Liver (tissue), 8 donors: ENCODE measurements at regions not wholly inside any gene's neighbourhood (a gene's known extent, or its start where the extent isn't known, plus 50 kb on each side); places are given as distances from the start of the nearest gene placed in this dataset.

ENCODE experiments used
- DNase-seq: peaks from one replicate; pipeline ENCODE4 v3.0.0-alpha.2; 2017; ENCODE audit warnings: low spot score
- H3K27ac ChIP-seq, 2 donors: one replicate each; pipeline ENCODE4 v1.7.0; 2013; ENCODE audit warnings: inconsistent platforms in 2 of 2, low read length in 2 of 2, control low read depth in 1 of 2, low read depth in 1 of 2, mild to moderate bottlenecking in 1 of 2
- H3K27me3 ChIP-seq, 4 donors: one replicate each; pipeline versions ENCODE4 v1.6.1 to v1.7.0; 2013; ENCODE audit warnings: low read length in 3 of 4, inconsistent platforms in 1 of 4, mild to moderate bottlenecking in 1 of 4, moderate library complexity in 1 of 4; ENCODE audit not compliant: control insufficient read depth in 4 of 4, insufficient read depth in 4 of 4
- H3K36me3 ChIP-seq, 4 donors: one replicate each; pipeline versions ENCODE4 v1.6.1 to v1.7.0; 2013; ENCODE audit warnings: low read length in 3 of 4, mild to moderate bottlenecking in 3 of 4, low read depth in 1 of 4, moderate library complexity in 1 of 4; ENCODE audit not compliant: control insufficient read depth in 4 of 4, insufficient read depth in 3 of 4
- H3K4me1 ChIP-seq, 4 donors: one replicate each; pipeline versions ENCODE4 v1.6.1 to v1.7.0; 2013; ENCODE audit warnings: low read length in 3 of 4, mild to moderate bottlenecking in 3 of 4, moderate library complexity in 1 of 4; ENCODE audit not compliant: control insufficient read depth in 4 of 4, insufficient read depth in 4 of 4
- H3K4me3 ChIP-seq, 3 donors: one replicate each; pipeline versions ENCODE4 v1.6.1 to v1.7.0; 2013; ENCODE audit warnings: low read length in 3 of 3, control low read depth in 1 of 3, low read depth in 1 of 3, mild to moderate bottlenecking in 1 of 3
- H3K9ac ChIP-seq, 2 donors: one replicate each; pipeline ENCODE4 v1.7.0; 2013; ENCODE audit warnings: low read length in 2 of 2, mild to moderate bottlenecking in 2 of 2, moderate library complexity in 2 of 2, control low read depth in 1 of 2, low read depth in 1 of 2
- H3K9me3 ChIP-seq, 4 donors: one replicate each; pipeline versions ENCODE4 v1.6.1 to v1.7.0; 2013; ENCODE audit warnings: low read length in 3 of 4; ENCODE audit not compliant: control insufficient read depth in 4 of 4
- EGR1 ChIP-seq, 2 donors: IDR thresholded peaks; 2 replicates each; pipeline ENCODE4 v1.6.1; 2016 to 2018; ENCODE audit warnings: antibody characterized with exemption in 2 of 2, low read depth in 2 of 2
- FOXA1 ChIP-seq: IDR thresholded peaks from 2 replicates; pipeline ENCODE4 v1.6.1; 2016; ENCODE audit warnings: antibody characterized with exemption
- GABPA ChIP-seq, 2 donors: IDR thresholded peaks in 1 of 2; conservative IDR thresholded peaks in 1 of 2; 2 replicates each; pipeline ENCODE4 v1.6.1; 2016; ENCODE audit warnings: antibody characterized with exemption in 2 of 2, mild to moderate bottlenecking in 1 of 2, moderate library complexity in 1 of 2
- HNF4A ChIP-seq, 2 donors: conservative IDR thresholded peaks; 2 replicates each; pipeline ENCODE4 v1.6.1; 2016; ENCODE audit warnings: antibody characterized with exemption in 2 of 2, mild to moderate bottlenecking in 2 of 2
- HNF4G ChIP-seq: IDR thresholded peaks from 2 replicates; pipeline ENCODE4 v1.6.1; 2016; ENCODE audit warnings: antibody characterized with exemption
- MAX ChIP-seq: IDR thresholded peaks from 2 replicates; pipeline ENCODE4 v1.6.1; 2016; ENCODE audit warnings: antibody characterized with exemption
- NR2F2 ChIP-seq: IDR thresholded peaks from 2 replicates; pipeline ENCODE4 v1.6.1; 2016; ENCODE audit warnings: antibody characterized with exemption
- RXRA ChIP-seq, 2 donors: IDR thresholded peaks; 2 replicates each; pipeline ENCODE4 v1.6.1; 2017 to 2018; ENCODE audit warnings: antibody characterized with exemption in 2 of 2, mild to moderate bottlenecking in 1 of 2
- SP1 ChIP-seq: IDR thresholded peaks from 2 replicates; pipeline ENCODE4 v1.6.1; 2018; ENCODE audit warnings: antibody characterized with exemption, mild to moderate bottlenecking
- TAF1 ChIP-seq: conservative IDR thresholded peaks from 2 replicates; pipeline ENCODE4 v1.6.1; 2016; ENCODE audit warnings: antibody characterized with exemption, mild to moderate bottlenecking
- WGBS: extraction: QIAGEN DNeasy Blood & Tissue Kit; methylation state at CpG from one replicate; pipeline ENCODE4 v1.1.7; 2013; 5-methylcytosine and 5-hydroxymethylcytosine counted together
- TF ChIP-seq, protein P1 (sequence below): IDR thresholded peaks from 2 replicates; pipeline ENCODE4 v1.6.1; 2016; ENCODE audit warnings: antibody characterized with exemption, mild to moderate bottlenecking
- TF ChIP-seq, protein P2 (sequence below): fragments of 150-350 bp; IDR thresholded peaks from 2 replicates; pipeline ENCODE4 v1.5.1; 2017; ENCODE audit warnings: improper control_type of control experiment, low read depth, low read length; ENCODE audit not compliant: missing input control
- donor health status: healthy.
- donor health status: healthy.
- donor health status: healthy.
- donor health status: healthy.
- donor health status: healthy.

DNA sequence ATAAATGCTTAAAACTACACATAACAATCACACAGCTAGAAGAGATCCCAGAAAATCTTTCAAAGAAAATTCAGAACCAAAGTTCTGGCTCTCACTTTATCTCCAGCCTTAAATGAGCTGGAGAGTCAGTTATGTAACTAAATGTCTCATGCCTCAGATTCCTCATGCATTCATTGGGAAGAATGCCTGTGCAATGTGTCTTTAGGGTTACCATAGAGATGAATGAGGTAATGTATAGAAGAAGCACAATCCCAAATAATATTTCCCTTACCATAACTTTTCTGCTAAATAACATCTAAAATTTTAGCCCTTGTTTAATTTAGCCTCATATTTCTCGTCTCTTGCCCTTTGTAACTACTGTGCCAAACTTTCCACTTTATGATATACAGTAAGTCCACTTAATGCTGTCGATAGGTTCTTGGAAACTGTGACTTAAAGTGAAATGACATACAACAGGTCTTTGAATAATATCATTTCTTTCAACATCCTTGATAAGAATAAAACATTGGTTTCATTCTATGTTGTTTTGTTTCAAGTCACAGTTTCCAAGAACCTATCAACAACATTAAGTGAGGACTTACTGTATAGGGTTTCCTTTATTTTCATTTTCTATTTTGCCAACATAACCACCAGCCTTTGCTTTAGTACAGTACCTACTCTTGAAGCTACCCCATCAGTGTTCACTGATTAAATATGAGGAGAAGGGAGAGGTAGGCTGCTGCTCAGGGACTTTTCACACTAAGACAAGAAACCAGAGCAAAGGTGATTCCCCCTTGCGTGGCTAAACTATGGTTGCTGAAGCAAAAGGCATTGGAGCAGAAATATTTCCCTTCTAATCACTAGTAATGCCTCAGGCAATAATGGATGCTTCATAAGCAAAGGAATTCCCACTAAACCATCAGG is 295.7 kb upstream of the PTGER4 start (continued):
- TF ChIP-seq, protein P1, sequence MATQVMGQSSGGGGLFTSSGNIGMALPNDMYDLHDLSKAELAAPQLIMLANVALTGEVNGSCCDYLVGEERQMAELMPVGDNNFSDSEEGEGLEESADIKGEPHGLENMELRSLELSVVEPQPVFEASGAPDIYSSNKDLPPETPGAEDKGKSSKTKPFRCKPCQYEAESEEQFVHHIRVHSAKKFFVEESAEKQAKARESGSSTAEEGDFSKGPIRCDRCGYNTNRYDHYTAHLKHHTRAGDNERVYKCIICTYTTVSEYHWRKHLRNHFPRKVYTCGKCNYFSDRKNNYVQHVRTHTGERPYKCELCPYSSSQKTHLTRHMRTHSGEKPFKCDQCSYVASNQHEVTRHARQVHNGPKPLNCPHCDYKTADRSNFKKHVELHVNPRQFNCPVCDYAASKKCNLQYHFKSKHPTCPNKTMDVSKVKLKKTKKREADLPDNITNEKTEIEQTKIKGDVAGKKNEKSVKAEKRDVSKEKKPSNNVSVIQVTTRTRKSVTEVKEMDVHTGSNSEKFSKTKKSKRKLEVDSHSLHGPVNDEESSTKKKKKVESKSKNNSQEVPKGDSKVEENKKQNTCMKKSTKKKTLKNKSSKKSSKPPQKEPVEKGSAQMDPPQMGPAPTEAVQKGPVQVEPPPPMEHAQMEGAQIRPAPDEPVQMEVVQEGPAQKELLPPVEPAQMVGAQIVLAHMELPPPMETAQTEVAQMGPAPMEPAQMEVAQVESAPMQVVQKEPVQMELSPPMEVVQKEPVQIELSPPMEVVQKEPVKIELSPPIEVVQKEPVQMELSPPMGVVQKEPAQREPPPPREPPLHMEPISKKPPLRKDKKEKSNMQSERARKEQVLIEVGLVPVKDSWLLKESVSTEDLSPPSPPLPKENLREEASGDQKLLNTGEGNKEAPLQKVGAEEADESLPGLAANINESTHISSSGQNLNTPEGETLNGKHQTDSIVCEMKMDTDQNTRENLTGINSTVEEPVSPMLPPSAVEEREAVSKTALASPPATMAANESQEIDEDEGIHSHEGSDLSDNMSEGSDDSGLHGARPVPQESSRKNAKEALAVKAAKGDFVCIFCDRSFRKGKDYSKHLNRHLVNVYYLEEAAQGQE = no peak
- TF ChIP-seq GABPA (IDR thresholded peaks at IDR 0.05 in 1 of 2, conservative IDR thresholded peaks at IDR 0.05 in 1 of 2) = no peak

DNA sequence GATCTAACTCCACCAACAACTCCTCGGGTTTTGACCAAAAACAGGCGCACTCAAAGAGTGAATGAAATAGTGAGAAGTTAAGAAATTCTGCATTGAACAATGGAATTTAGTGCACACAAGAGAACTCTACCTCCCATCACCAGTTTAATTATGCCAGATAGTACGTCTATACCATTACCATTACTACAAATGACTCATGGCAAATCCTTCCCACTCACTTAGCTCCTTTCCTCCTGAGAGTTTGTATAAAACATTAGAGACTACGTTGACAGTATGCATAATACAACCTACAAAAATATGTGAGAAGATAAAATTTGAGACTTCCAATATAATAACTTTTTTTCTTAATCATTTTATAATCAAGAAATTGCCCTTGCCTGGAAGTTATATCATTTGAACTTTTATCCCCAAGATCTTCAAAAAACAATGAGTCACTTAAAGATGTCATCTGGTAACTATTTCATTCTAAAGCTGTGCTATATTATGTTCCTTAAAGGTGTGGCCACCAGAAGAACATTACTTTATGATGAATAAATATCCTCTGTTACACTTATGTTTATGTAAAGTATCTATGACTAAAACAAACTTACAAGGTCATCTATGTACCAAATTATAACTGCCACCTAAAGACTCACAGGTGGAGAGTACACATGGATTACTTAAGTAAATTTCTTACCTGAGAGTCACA is 297.9 kb upstream of the PTGER4 start:
- no peaks in the 10 kb centered on the region for H3K27me3 ChIP-seq
- no peaks in the 10 kb centered on the region for H3K4me1 ChIP-seq
- TF ChIP-seq MAX = no peak
- no peak overlapping the region for H3K9ac ChIP-seq
- no peaks in the 10 kb centered on the region for H3K36me3 ChIP-seq
- no peak overlapping the region for H3K4me3 ChIP-seq
- no peaks in the 10 kb centered on the region for H3K9me3 ChIP-seq
- H3K27ac ChIP-seq = no peak overlapping the region
- 85% methylated on average over 4 of the region's 4 CpGs for whole genome bisulfite sequencing
- no peak for DNase-seq

- H3K36me3 ChIP-seq = no peaks in the 10 kb centered on the region
- no peak overlapping the region for H3K4me3 ChIP-seq
- TF ChIP-seq HNF4A (conservative IDR thresholded peaks at IDR 0.05) = no peak
- TF ChIP-seq RXRA (IDR thresholded peaks at IDR 0.05) = no peak
- TF ChIP-seq FOXA1 = no peak
- TF ChIP-seq SP1 = no peak
- 80% methylated on average over 4 of the region's 4 CpGs for WGBS
- H3K9ac ChIP-seq = no peak overlapping the region
- no peaks in the 10 kb centered on the region for H3K27me3 ChIP-seq
- H3K9me3 ChIP-seq = no peaks in the 10 kb centered on the region
- no peak overlapping the region for H3K27ac ChIP-seq
- DNase-seq = no peak
- no peaks in the 10 kb centered on the region for H3K4me1 ChIP-seq
These were observed 298.7 kb upstream of the PTGER4 start for GRCh38 chr5:40381016-40381415.

- H3K27me3 ChIP-seq = no peaks in the 10 kb centered on the region
- H3K27ac ChIP-seq = no peak overlapping the region
- 67% methylated on average over 6 of the region's 6 CpGs for WGBS
- no peaks in the 10 kb centered on the region for H3K4me1 ChIP-seq
- DNase-seq = no peak
- H3K36me3 ChIP-seq = no peaks in the 10 kb centered on the region
- H3K9me3 ChIP-seq = no peaks in the 10 kb centered on the region
- no peak overlapping the region for H3K9ac ChIP-seq
- no peak overlapping the region for H3K4me3 ChIP-seq
- TF ChIP-seq SP1 (no peak), FOXA1 (no peak), GABPA (IDR thresholded peaks at IDR 0.05 in 1 of 2, conservative IDR thresholded peaks at IDR 0.05 in 1 of 2) (no peak), HNF4G (no peak), TAF1 (no peak), EGR1 (IDR thresholded peaks at IDR 0.05; ENCODE audit: low read depth in 2 of 2) (no peak), NR2F2 (no peak)
- TF ChIP-seq, protein P1 = no peak
- TF ChIP-seq, protein P2, sequence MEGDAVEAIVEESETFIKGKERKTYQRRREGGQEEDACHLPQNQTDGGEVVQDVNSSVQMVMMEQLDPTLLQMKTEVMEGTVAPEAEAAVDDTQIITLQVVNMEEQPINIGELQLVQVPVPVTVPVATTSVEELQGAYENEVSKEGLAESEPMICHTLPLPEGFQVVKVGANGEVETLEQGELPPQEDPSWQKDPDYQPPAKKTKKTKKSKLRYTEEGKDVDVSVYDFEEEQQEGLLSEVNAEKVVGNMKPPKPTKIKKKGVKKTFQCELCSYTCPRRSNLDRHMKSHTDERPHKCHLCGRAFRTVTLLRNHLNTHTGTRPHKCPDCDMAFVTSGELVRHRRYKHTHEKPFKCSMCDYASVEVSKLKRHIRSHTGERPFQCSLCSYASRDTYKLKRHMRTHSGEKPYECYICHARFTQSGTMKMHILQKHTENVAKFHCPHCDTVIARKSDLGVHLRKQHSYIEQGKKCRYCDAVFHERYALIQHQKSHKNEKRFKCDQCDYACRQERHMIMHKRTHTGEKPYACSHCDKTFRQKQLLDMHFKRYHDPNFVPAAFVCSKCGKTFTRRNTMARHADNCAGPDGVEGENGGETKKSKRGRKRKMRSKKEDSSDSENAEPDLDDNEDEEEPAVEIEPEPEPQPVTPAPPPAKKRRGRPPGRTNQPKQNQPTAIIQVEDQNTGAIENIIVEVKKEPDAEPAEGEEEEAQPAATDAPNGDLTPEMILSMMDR = no peak
These were observed 301.1 kb upstream of the PTGER4 start for GRCh38 chr5:40378396-40379177.
